ENCODE measurements at regions not wholly inside any gene's neighbourhood (a gene's known extent, or its start where the extent isn't known, plus 50 kb on each side); places are given as distances from the start of the nearest gene placed in this dataset.

GRCh38 chr11:30650266-30650665 lies 64.1 kb upstream of the MPPED2 start:
- no peaks in the 10 kb centered on the region for H3K9me3 ChIP-seq (replicated peaks; ENCODE audit: insufficient read depth, low read length)
- no peak overlapping the region for H3K27ac ChIP-seq (ENCODE audit: low read length)
- no peaks in the 10 kb centered on the region for H3K36me3 ChIP-seq (replicated peaks; ENCODE audit: insufficient read depth, low read length)
- no peak for DNase-seq
- H3K9me2 ChIP-seq (replicated peaks; ENCODE audit: insufficient read depth, low read length), result no peaks in the 10 kb centered on the region
- no peaks in the 10 kb centered on the region for H3K4me1 ChIP-seq (ENCODE audit: low read length)
- H3K79me2 ChIP-seq (ENCODE audit: low read length), result no peaks in the 10 kb centered on the region
- H4K20me1 ChIP-seq (ENCODE audit: insufficient read depth, low read length), result no peaks in the 10 kb centered on the region
- H3K9ac ChIP-seq (ENCODE audit: low read length), result no peak overlapping the region
- H2AFZ ChIP-seq (ENCODE audit: low read length), result no peak overlapping the region
- no peaks in the 10 kb centered on the region for H3K27me3 ChIP-seq (replicated peaks; ENCODE audit: insufficient read depth, low read length)
- H3K4me3 ChIP-seq (ENCODE audit: low read length), result no peak overlapping the region
- no peaks in the 10 kb centered on the region for H3F3A ChIP-seq (ENCODE audit: insufficient read depth, low read length)
- no peak overlapping the region for H3K4me2 ChIP-seq (ENCODE audit: low read depth, low read length)
- TF ChIP-seq EZH2phosphoT487 (IDR thresholded peaks at IDR 0.05; ENCODE audit: low read length) (no peak), CTCF (IDR thresholded peaks at IDR 0.05; ENCODE audit: low read length) (no peak), EZH2 (optimal IDR thresholded peaks at IDR 0.05; ENCODE audit: low read depth, low read length) (no peak)

Data from MM.1S (cell line).